SW480 (cell line): ENCODE measurements at regions not wholly inside any gene's neighbourhood (a gene's known extent, or its start where the extent isn't known, plus 50 kb on each side); places are given as distances from the start of the nearest gene placed in this dataset.

ENCODE experiments used
- DNase-seq: peaks from one replicate; pipeline ENCODE4 v3.0.0-alpha.2; 2016; ENCODE audit warnings: low spot score

- no peak for DNase-seq
These were observed 896.3 kb upstream of the HS3ST1 start for GRCh38 chr4:12324965-12325364.

- no peak for DNase-seq
These were observed 891.1 kb upstream of the HS3ST1 start for GRCh38 chr4:12319765-12320164.

- no peak for DNase-seq
These were observed 876.2 kb upstream of the HS3ST1 start for GRCh38 chr4:12304905-12305304.

GRCh38 chr4:12296366-12296765, 867.7 kb upstream of the HS3ST1 start:
- no peak for DNase-seq

- DNase-seq, result no peak
These were observed 865.3 kb upstream of the HS3ST1 start for GRCh38 chr4:12293906-12294525.

GRCh38 chr4:12286351-12286750, 857.7 kb upstream of the HS3ST1 start:
- DNase-seq, result no peak

- DNase-seq, result no peak
These were observed 841.9 kb upstream of the HS3ST1 start for GRCh38 chr4:12270546-12270945.

GRCh38 chr4:12265554-12265953, 836.9 kb upstream of the HS3ST1 start:
- no peak for DNase-seq

- no peak for DNase-seq
These were observed 831.8 kb upstream of the HS3ST1 start for GRCh38 chr4:12260453-12260852.

GRCh38 chr4:12244973-12245372, 816.3 kb upstream of the HS3ST1 start:
- DNase-seq, result no peak

- DNase-seq, result no peak
These were observed 813.7 kb upstream of the HS3ST1 start for GRCh38 chr4:12242354-12242753.

- no peak for DNase-seq
These were observed 811.4 kb upstream of the HS3ST1 start for GRCh38 chr4:12239897-12240636.

GRCh38 chr4:12231098-12231497, 802.4 kb upstream of the HS3ST1 start:
- DNase-seq, result no peak

GRCh38 chr4:12221031-12221430, 792.3 kb upstream of the HS3ST1 start:
- DNase-seq, result no peak

- DNase-seq, result no peak
These were observed 782.9 kb upstream of the HS3ST1 start for GRCh38 chr4:12211636-12212035.

- DNase-seq, result no peak
These were observed 778.7 kb upstream of the HS3ST1 start for GRCh38 chr4:12207396-12207795.

GRCh38 chr4:12206091-12206490, 777.4 kb upstream of the HS3ST1 start:
- DNase-seq, result no peak

- DNase-seq, result no peak
These were observed 775.3 kb upstream of the HS3ST1 start for GRCh38 chr4:12203945-12204344.

- DNase-seq, result no peak
These were observed 771.5 kb upstream of the HS3ST1 start for GRCh38 chr4:12200226-12200625.

- DNase-seq, result no peak
These were observed 757.8 kb upstream of the HS3ST1 start for GRCh38 chr4:12186526-12186925.

GRCh38 chr4:12178614-12179610, 750.2 kb upstream of the HS3ST1 start:
- no peak for DNase-seq

- DNase-seq, result no peak
These were observed 748.7 kb upstream of the HS3ST1 start for GRCh38 chr4:12177416-12177815.

- DNase-seq, result no peak
These were observed 744.8 kb upstream of the HS3ST1 start for GRCh38 chr4:12173496-12173895.
